GM19239 (cell line): ENCODE measurements at regions not wholly inside any gene's neighbourhood (a gene's known extent, or its start where the extent isn't known, plus 50 kb on each side); places are given as distances from the start of the nearest gene placed in this dataset.
"Not testable (repeated sequence)": the region's sequence is repeated elsewhere in the genome, so short reads cannot be mapped to it uniquely, and the experiment has no call there.

Experiments used
- DNase-seq: peaks from one replicate; pipeline ENCODE4 v3.0.0; 2011; ENCODE audit warnings: low spot score; ENCODE audit not compliant: insufficient read length
- FAIRE-seq: peaks from 2 replicates; lab custom pipeline; 2011; peaks lifted over from hg19 to GRCh38; lab: Jason Lieb, UNC

DNA sequence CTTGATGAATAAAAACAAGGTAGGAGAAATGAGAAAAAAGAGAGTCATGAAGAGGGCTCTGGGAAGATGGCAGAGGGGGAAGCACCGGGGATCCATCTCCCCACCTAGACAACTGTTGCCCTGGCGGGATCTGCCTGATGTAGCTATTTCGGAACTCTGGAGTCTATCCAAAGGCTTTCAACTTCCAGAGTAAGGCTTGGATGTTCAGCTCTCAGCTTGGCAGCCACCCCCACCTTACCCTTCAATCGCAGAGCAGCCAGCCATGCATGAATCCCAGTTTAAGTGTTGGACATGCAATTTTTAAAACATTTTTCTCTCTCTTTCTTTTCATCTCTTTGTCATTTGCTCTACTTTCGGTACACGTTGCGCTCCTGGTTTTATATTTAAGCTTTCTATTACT is 275.9 kb upstream of the EXOC2 start:
- FAIRE-seq (no peak), DNase-seq (no peak)

DNA sequence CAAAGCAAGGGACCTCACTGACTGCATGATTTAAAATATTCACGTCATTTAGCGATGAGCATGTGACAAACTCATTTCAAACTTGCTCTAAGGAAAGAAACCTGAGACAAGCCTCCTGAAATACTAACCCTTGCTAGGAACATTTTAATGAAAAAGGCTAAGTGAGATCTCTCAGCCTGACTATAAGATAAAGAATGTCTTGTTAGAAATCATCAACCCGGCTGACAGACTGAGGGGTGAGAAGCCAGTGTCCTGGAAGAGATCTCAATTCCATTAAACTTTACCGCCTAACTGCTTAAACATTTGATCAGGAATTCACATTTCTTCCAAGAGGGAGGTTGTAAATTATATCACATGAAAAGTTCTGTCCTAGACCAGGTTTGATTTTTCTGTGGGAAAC is 274.8 kb upstream of the EXOC2 start:
- FAIRE-seq (no peak), DNase-seq (no peak)

DNA sequence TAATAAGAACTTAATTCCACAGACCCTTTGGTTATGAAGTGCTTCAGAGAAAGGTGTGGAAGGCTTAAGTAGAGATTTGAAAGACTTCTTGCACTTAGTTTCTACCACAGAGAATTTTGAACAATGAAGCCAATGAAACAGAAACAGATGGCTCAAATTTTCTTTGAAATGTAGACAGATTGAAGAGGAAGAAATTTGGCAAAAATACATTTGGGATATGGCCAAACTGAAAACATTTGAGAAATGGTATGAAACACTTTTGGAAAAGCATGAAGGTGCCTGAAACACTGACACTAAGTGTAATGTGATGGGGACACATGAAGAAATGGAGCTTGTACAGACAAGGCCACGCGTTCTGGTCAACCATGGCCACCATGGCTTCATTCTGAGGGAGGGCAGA is 272.4 kb upstream of the EXOC2 start:
- no peak for FAIRE-seq
- no peak for DNase-seq

DNA sequence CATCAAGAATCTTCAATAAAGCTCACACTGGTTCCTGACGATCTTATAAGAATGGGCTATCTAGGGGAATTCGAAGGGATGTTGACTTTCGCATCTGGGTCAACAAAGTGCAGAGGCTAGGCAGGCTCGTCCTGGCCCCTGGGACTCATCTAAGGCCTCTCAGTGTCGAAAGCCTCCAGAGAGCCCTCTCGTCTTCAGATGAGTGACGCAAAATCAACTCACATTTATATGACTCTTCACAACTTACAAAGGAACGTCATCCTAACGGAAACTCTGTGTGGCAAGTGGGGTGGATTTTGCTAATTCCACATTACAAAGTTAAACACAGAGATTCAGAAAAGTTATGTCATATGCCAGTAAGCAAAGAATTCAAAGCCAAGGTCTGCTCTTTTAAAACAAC is 270.5 kb upstream of the EXOC2 start:
- no peak for DNase-seq
- no peak for FAIRE-seq

DNA sequence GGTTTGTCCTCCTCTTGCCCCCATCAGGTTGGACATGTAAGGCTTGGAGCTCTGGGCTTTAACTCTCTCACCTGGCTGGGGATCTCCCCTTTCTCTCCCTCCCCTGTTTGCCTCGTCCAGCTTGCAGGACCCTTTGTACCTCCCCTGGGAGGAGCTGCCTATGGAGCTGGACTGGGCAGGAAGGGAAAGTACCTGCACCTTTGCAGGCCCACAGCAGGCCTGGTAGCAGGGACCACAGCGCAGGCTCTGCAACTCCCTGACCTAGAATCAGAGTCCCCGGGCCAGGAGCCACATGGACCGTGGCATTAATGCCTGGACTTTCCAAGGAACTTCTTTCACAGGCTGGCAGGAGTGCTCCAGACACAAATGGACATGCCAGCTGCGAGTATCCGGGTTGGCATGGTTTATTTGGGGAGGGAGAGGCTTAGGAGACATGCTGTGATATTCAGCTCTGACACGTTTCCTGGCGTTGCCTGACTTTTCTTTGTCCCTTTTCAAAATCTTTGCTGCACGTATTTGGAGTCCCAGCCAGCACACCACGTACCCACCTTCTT is 268.5 kb upstream of the EXOC2 start:
- no peak for FAIRE-seq
- no peak for DNase-seq

DNA sequence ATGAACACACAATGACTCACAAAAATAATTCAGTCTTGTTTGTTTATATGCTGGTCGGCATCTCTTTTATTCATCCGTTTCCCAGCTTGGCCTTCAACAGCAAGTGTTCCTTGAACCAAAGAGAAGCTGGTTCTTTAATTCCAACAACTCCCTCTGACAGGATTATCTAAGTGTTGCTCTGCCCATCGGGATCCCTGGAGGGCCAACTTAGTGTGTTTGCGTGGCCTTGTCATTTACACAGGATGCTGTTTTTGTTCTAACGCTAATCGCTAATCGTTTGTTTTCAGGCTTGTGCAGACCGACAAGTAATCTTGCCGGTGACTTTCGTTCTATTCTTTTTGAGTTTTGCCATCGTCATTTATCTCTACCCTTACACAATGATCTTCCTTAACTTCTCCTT is 267.4 kb upstream of the EXOC2 start:
- FAIRE-seq (no peak), DNase-seq (no peak)

DNA sequence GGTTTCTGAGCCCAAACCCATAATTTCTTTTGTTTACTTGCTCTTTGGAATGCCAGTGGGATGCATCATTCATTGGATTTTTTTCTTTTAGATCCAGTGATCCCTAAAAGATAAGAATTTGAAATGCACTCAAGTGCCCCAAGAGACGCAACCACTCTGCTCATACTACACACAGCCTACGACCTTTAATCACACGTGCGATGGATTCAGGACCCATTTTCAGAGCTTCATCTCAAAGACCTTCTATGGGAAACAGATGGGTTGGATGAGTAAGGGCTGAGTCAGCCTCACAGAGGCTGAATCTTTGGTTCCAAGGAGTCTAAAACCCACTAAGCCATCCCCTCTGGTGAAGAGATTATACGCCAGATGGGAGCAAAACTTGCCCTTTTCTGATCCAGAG is 265.5 kb upstream of the EXOC2 start:
- no peak for FAIRE-seq
- DNase-seq, result no peak

DNA sequence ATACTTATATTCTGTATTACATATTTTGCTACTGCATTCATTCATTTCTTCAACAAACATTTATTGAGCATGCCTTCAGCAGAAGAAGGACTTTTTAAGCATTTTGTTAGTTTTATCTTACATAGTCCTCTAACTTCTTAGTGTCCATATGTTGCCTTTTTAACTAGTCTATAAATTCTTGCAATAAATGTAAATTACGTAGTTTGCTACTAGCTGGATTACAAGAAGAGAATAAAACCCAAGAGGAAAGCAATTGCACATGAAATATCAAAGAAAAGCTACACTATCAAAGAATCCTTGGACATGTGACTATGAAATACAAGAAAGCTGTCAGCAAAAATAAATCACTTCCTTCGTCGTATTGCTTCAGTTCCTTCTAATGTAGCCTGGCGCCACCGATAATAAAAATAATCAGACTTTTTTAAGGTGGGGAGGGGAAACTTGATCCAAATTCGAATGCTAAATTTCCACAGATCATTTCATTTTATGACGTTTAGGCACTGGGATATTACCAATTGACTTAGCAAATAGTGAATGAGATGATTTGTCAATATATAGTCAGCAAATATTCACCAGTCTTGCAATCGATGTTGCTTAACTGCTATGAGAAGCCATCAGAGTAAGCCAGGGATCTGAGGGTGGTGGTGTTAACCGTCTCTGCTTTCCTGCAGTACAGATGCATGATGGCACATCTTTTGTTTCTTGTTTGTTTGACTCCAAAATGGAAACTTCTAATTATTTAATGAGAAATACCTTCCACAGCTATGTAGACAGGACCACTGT is 258.7 kb upstream of the EXOC2 start:
- DNase-seq (no peak), FAIRE-seq (no peak)

DNA sequence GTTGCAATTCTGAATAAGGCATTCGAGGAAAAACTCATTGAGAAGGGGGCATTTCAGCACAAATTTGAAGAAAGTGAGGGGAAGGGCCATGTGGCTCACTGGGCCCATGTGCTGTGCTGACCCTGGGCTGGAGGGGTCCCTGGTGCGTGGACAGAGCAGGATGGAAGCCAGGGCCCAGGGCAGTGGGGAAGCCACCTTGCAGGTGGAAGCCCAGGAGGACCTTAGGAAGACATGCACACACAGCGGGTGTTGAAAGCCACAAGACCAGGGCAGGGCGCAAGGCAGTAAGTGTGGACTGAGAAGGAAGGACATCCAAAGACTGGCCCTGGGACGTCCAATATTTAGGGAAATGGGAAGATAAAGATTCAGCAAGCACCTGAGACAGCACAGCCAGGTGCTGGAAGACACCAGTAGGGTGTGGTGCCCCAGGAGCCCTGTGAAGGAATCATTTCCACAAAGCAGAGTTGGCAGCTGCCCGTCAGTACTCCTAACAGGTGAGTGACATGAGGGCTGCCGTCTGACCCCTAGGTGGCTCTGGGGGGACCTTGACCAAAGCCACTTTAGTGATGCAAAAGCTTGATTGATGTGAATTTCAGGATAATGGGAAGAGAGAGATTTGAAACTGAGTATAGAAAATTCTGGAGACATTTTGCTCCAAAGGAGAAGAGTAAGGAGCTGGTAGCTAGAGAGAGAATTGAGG is 254.4 kb upstream of the EXOC2 start:
- no peak for FAIRE-seq
- no peak for DNase-seq

DNA sequence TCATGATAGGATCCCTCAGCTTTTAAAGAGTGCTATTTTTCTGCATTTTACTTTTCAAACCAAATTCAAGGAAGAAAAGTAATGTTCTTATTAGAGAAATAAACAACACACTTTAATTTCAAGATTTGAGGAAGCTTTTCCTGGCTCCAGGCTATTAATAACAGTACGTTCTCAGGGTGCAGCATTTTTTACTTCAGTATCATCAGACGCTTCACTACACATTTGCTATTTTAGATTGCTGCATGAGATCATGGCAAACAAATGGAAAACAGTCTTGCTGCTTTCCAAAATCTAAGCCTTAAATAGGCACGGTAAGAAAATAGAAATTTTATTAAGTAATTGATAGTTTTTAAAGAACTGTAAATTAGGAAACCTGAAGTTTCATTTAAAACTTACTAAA is 253.6 kb upstream of the EXOC2 start:
- no peak for FAIRE-seq
- no peak for DNase-seq

DNA sequence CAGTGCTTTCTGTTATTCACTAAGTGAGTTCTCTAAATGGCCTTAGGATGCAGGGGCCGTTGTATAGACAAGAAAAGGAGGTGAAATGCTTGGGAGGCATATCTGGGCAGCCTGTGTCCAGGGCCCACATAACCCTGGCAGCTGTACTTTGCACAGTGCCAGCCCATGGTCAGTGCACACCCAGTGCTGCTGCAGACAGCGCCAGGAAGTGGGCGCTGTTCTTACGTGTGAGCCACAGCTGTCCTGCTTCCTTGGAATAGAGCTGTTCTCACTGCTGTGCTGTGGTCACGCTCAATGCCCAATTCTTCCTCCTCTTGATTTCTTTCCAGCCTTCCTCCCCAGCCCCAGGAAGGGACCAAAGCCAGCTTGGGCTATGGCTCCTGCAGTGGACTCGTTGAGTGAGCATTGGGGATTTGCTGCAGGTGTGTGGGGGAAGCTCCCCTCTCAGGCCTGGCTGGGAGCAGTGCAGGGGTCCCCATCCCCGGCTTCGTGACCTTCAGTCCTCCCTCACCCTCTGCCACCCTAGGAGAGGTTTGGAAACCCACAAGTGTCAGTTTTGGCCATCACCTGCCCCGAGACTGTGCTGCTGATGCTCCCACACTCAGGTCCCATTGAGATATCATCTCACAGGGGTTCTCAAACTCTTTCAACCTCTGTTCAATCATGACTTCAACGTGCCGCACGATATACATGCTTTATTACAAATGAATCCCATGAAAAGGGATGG is 246.8 kb upstream of the EXOC2 start:
- FAIRE-seq (no peak), DNase-seq (no peak)

DNA sequence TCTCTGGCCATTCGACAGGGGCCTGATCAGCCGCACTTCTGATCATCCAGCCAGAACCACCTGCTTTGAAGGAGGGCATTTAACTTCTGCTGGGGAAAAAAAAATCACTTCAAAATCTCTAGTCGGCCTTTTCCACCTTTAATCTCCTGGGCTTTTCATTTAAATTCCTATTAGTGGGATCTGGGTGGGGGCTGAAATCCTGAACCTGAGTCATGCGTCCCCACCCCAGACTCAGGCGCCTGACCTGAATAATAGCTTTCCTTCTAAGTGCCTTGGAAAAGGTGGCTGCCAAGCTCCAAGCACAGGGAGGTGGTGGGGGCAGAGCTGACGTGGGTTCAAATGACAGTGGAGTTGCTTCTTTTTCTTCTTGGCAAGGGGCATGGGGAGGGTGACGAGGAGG is 246.0 kb upstream of the EXOC2 start:
- FAIRE-seq (no peak), DNase-seq (no peak)

DNA sequence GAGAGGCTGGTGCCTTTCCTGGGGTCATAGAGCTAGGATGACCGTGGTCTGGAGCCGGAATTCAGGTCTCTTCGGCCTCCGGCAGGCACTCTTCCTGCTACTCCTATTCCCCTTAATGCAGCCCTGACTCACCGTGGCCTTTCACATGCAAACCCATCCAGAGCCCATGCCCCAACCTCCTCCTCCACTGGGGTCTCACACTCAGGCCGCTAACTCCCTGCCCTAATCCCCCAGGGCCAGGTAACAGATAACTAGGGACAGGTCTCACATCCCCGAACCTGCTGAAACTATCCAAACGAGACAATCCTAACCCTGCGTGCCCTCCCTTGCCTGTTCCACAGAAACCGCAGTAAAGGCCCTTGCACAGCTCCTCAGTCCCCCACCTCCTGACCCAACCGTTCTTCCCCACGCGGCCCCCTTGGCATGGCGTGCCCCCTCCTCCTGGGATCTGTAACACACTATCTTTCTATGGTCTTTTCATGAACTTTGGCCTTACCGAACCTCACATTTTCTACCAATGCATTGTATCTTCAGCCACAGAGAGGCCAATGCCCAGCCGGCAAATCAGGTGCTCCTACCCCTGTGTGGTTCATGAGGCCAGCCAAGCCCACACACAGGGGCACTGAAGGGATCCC is 245.4 kb upstream of the EXOC2 start:
- no peak for FAIRE-seq
- DNase-seq, result no peak

DNA sequence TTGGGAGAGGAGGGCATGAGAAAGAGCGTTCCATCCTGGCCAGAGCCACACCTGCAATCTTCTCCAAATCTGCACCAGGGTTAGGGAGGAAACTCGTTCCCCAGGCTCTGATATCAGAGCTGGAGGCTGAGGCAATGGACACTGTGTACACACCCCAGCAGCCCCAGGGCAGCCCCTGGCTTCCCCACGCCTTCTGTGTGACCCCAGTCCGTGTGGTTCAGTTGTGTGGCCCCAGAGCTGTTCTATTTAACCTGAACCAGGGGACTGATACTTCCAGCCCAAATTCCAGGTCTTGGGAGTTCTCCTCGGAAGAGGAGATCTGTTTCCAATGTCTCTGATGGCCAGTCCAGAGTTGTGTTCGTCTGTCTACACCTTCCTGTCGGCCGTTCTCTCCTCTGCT is 242.6 kb upstream of the EXOC2 start:
- DNase-seq (no peak), FAIRE-seq (no peak)

DNA sequence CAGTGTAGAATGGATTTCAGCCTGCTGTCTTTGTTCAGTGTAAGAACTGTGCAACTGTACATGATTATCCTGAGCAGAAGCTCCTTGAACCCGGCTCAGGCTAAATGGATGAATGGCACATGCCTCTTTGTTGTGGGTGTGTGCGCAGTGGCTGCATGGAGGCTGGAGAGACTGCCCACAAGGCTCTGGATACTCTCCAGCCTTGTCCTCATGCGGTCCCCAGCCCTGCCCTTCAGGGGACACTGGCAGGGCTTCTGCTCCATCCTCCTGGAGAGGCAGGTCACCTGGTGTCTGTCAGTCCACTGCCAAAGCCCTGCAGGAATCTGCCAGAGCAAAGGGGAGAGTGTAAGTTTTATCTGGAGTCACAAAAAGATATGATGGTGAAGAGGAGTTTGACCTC is 241.7 kb upstream of the EXOC2 start:
- no peak for FAIRE-seq

DNA sequence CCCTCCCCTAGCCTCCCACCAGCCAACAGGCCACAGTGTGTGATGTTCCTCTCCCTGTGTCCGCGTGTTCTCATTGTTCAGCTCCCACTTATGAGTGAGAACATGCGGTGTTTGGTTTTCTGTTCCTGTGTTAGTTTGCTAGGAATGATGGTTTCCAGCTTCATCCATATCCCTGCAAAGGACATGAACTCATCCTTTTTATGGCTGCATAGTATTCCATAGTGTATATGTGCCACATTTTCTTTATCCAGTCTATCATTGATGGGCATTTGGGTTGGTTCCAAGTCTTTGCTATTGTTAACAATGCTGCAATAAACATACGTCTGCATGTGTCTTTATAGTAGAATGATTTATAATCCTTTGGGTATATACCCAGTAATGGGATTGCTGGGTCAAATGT is 239.0 kb upstream of the EXOC2 start:
- DNase-seq, FAIRE-seq: not testable (repeated sequence)

More for the DNA sequence above, 241.7 kb upstream of the EXOC2 start:
- no peak for DNase-seq

DNA sequence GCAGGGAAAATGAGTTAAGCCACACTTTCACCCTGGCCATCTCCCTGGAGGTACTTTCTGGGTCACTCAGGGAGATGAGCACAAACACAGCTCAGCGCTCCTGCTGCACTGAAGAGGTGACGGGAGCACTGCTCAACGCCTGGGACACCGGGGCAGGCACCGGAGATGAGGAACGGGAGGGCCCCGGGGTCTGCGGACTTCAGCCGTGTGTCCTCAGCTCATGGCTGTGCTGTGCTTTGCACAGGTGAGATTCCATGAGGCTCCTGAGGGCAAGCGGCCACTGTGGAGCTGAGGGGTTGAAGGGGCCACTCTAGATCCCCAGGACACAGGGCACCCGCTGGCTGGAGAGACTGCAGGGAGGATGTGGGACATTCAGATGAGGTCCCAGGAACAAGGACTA is 234.2 kb upstream of the EXOC2 start:
- DNase-seq, result no peak
- FAIRE-seq, result no peak

DNA sequence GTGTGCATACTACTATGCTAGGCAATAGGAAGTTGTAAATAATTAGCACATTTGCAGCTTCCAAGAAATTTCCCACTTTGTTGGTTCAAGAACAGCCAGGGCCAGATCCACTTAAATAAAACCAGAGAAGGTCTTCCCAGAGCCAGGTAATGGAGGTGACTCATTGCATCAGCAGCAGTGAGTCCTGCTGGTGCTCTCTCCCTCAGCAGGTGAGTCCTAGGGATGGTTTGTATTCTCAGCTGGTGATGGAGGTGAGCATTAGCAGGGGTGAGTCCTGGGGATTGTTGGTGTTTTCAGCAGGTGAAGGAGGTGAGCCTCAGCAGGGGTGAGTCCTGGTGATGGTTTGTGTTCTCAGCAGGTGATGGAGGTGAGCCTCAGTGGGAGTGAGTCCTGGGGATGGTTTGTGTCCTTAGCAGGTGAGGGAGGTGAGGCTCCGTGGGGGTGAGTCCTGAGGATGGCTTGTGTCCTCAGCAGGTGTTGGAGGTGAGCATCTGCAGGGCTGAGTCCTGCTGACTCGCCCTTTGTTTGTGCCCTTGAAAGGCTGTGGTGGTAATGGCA is 232.8 kb upstream of the EXOC2 start:
- no peak for FAIRE-seq

DNA sequence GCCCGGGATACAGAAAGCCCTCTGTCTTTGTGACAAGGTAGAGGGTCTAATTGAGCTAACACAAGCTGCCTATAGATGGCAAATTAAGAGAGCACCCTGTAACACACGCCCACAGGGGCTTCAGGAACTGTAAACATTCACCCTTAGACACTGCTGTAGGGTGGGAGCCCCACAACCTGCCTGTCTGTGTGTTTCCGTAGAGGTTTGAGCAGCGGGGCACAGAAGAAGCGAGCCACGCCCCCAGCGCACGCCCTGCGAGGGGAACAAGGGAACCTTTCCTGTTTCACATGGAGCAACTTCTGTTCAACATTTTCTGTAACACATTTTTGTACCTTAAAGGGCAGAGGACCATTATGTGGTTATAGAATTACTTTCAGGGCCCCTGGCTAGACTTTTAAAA is 231.7 kb upstream of the EXOC2 start:
- no peak for FAIRE-seq
- DNase-seq, result no peak

More for the DNA sequence above, 232.8 kb upstream of the EXOC2 start:
- no peak for DNase-seq

DNA sequence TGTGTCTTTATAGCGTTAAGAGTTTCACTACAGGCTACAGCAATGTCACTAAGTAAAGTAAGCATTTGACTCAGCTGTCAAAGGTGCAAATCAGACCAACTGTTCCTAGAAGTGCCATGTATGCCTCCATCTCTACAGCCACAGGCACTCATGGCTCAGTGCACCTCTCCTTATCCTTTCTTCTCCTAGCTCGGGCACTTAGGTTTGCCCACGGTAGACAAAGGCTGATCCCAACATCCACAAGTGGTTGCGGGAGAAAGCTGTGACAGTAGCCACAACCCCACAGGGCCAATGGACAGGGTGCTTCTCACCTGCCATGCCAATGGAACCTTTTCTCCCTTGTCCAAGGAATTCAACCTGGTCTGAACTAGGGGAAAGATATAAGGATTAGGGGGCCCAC is 228.5 kb upstream of the EXOC2 start:
- FAIRE-seq (no peak), DNase-seq (no peak)
